Fibroblast of mammary gland (primary cell): ENCODE measurements at regions not wholly inside any gene's neighbourhood (a gene's known extent, or its start where the extent isn't known, plus 50 kb on each side); places are given as distances from the start of the nearest gene placed in this dataset.

ENCODE experiments used
- DNase-seq: peaks from one replicate; pipeline ENCODE4 v3.0.0-alpha.2; 2010; ENCODE audit warnings: low read depth
- H3K4me3 ChIP-seq: 2 replicates; pipeline ENCODE4 v1.5.1; 2011; ENCODE audit warnings: low read depth, mild to moderate bottlenecking, low read length, moderate library complexity; ENCODE audit not compliant: control insufficient read depth
- CTCF ChIP-seq: conservative IDR thresholded peaks from 2 replicates; pipeline ENCODE4 v1.5.1; 2011; ENCODE audit warnings: low read depth, low read length, inconsistent platforms; ENCODE audit not compliant: control insufficient read depth, insufficient read depth

- no peak overlapping the region for H3K4me3 ChIP-seq
- DNase-seq, result no peak
- TF ChIP-seq CTCF, result no peak
Measured at GRCh38 chr10:36564433-36564832, 561.0 kb upstream of the ANKRD30A start.

DNA sequence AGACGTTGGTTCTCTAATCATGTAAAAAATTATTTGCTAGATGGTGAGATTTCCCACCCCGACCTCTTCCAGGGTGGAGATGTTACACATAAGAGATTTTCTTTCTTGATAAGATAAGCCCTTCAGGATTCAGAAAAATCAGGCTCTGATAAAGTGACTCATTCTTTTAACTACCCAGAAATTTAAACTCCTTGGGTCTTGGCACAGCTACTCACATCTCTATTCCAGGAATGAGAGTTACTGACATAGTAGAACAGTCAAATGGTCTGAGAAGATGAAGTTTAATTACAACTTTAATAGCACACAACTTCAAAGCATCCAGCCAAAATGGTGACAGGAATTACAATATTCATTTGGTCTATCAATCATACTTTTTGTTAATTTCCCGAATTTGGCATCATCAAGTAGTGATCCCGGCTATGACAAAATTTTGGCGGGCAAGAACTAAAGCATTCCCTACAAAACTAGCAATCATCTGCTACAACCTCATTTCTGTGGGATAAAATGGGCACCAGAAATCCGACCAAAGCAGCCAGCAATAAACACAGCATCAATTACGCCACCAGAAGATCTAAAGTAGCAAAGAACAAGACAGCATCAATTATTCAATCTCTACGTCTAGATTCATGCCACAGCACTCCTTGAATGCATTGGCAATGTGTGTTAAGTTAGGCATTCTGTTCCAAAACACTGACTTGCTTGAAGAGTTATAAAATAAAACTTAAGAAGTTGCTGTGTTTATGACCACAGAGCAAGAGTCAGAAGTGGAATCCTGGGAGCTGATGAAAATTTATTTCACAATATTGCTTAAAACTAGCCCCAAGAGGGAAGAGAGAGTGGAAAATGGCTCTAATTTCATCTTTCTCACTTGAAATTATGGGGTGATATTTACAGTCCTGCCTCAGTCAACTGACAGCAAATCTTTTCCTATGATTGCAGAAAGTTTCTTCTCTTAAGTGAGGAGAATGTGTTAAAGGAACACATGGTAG is 565.7 kb upstream of the ANKRD30A start:
- H3K4me3 ChIP-seq, result no peak overlapping the region
- TF ChIP-seq CTCF, result no peak
- peak; percentile 43 for DNase-seq

GRCh38 chr10:36556468-36556867 is 568.9 kb upstream of the ANKRD30A start:
- no peak for TF ChIP-seq CTCF
- DNase-seq, result no peak
- no peak overlapping the region for H3K4me3 ChIP-seq

DNA sequence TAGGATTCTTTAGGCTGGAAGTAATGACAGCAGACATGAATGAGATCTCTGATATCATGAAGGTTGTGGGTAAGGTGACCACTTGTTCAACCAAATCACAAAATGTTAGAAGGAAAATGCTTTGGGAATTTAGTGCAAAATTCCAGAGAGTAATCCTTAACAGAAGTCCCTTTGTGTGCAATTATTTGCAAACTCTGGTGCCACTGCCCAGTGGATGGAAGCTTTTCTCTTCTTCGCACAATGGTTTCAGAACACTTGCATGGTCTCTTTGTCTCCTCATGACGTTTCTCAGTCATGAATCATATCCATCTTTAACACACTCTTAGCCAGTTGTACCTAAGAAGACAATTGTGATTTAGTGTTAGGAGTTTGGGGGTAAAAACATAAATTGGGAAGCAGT is 570.4 kb upstream of the ANKRD30A start:
- no peak for DNase-seq
- TF ChIP-seq CTCF, result no peak
- no peak overlapping the region for H3K4me3 ChIP-seq

- no peak for TF ChIP-seq CTCF
- no peak overlapping the region for H3K4me3 ChIP-seq
- DNase-seq, result no peak
Measured at GRCh38 chr10:36547965-36548364, 577.4 kb upstream of the ANKRD30A start.

GRCh38 chr10:36542493-36542892 is 582.9 kb upstream of the ANKRD30A start:
- peak; percentile 83 for DNase-seq
- no peak overlapping the region for H3K4me3 ChIP-seq
- no peak for TF ChIP-seq CTCF
